Thyroid gland (tissue), 4 donors: ENCODE measurements at regions not wholly inside any gene's neighbourhood (a gene's known extent, or its start where the extent isn't known, plus 50 kb on each side); places are given as distances from the start of the nearest gene placed in this dataset.

Source experiments
- CTCF ChIP-seq, 6 experiments: fragments of 200-600 bp in 3 of 6; fragments of 450-650 bp in 3 of 6; sonication (generic) in 3 of 6; IDR thresholded peaks; one replicate each; pipeline ENCODE4 v1.5.1; 2016 to 2019; ENCODE audit warnings: antibody characterized with exemption in 6 of 6, mild to moderate bottlenecking in 2 of 6, inconsistent platforms in 1 of 6, moderate library complexity in 1 of 6
- POLR2A ChIP-seq, 2 donors: fragments of 450-650 bp; IDR thresholded peaks; one replicate each; pipeline ENCODE4 v1.6.1; 2017; ENCODE audit warnings: antibody characterized with exemption in 2 of 2, mild to moderate bottlenecking in 2 of 2, moderate library complexity in 1 of 2

- TF ChIP-seq CTCF (IDR thresholded peaks at IDR 0.05), result no peak
- no peak for TF ChIP-seq POLR2A (IDR thresholded peaks at IDR 0.05)
Measured at GRCh38 chr20:63072991-63073737, 66.4 kb upstream of the BHLHE23 start.
